K562 (cell line): ENCODE measurements at regions not wholly inside any gene's neighbourhood (a gene's known extent, or its start where the extent isn't known, plus 50 kb on each side); places are given as distances from the start of the nearest gene placed in this dataset.

Experiments
- ATAC-seq: fragments of 200-7000 bp; cut with Tn5 transposase; 3 replicates; pipeline ENCODE4 v1.9.1; 2020; ENCODE audit warnings: moderate library complexity
- BruUV-seq: library from RNA; stranded (reverse); fragments of 400-500 nt; replicated peaks from 2 replicates; lab custom pipeline; 2021; lab: Mats Ljungman, UMichigan
- CTCF ChIA-PET: fragments of 300-600 bp; formaldehyde crosslinking; extraction: SDS; loops from one replicate; lab custom pipeline; 2021; ENCODE audit warnings: low intra/inter-chr PET ratio; lab: Yijun Ruan, JAX
- POLR2A ChIA-PET: fragments of 300-600, 350-650 bp; sonication (Branson Sonifier 250); formaldehyde crosslinking; extraction: SDS; loops from one replicate; lab custom pipeline; 2021; ENCODE audit warnings: antibody characterized with exemption, inconsistent platforms; lab: Yijun Ruan, JAX
- DNase-seq, 4 experiments: peaks; one replicate each; pipeline versions ENCODE4 v3.0.0 to v3.0.0-alpha.2; 2011 to 2018; ENCODE audit warnings: low spot score in 3 of 4, mixed read lengths in 3 of 4; ENCODE audit errors: extremely low read depth in 1 of 4
- FAIRE-seq: peaks from 2 replicates; lab custom pipeline; 2011; peaks lifted over from hg19 to GRCh38; lab: Jason Lieb, UNC
- H2AFZ ChIP-seq: 2 replicates; pipeline ENCODE4 v1.6.0; 2011; ENCODE audit warnings: low read depth, low read length, control low read depth, inconsistent platforms
- H3K27ac ChIP-seq: fragments of 200-600 bp; 3 replicates; pipeline ENCODE4 v1.8.0; 2011; ENCODE audit warnings: low read depth, mild to moderate bottlenecking, control low read depth, inconsistent platforms, low read length, moderate library complexity, mixed read lengths; ENCODE audit errors: extremely low read depth
- H3K27me3 ChIP-seq, 2 experiments: fragments of 300-600 bp in 1 of 2; 2 replicates in 1 of 2; 3 replicates in 1 of 2; pipeline versions ENCODE4 v1.6.0 to v1.8.0; 2011; ENCODE audit warnings: inconsistent platforms in 2 of 2, low read length in 2 of 2, mild to moderate bottlenecking in 1 of 2, mixed read lengths in 1 of 2, moderate library complexity in 1 of 2; ENCODE audit not compliant: control insufficient read depth in 2 of 2, insufficient read depth in 2 of 2
- H3K36me3 ChIP-seq: fragments of 300-600 bp; 3 replicates; pipeline ENCODE4 v1.8.0; 2011; ENCODE audit warnings: mild to moderate bottlenecking, low read length, inconsistent platforms; ENCODE audit not compliant: control insufficient read depth, insufficient read depth
- H3K4me1 ChIP-seq, 2 experiments: fragments of 200-600 bp in 1 of 2; replicated peaks in 1 of 2; 2 replicates in 1 of 2; 3 replicates in 1 of 2; pipeline versions ENCODE4 v1.5.1 to v1.8.0; 2011; ENCODE audit warnings: inconsistent platforms in 2 of 2, low read length in 2 of 2, mild to moderate bottlenecking in 1 of 2, mixed read lengths in 1 of 2, moderate library complexity in 1 of 2; ENCODE audit not compliant: control insufficient read depth in 2 of 2, insufficient read depth in 2 of 2
- H3K4me2 ChIP-seq: 2 replicates; pipeline ENCODE4 v1.6.1; 2011; ENCODE audit warnings: low read length, control low read depth, inconsistent platforms, mixed read lengths; ENCODE audit not compliant: insufficient read depth
- H3K4me3 ChIP-seq: fragments of 200-600 bp; sonication (generic), shearing (Covaris generic); 2 replicates; pipeline ENCODE4 v1.5.1; 2016; ENCODE audit warnings: control low read depth, inconsistent platforms
- H3K79me2 ChIP-seq: fragments of 200-600 bp; 3 replicates; pipeline ENCODE4 v1.8.0; 2011; ENCODE audit warnings: low read length, inconsistent platforms; ENCODE audit not compliant: control insufficient read depth, insufficient read depth
- H3K9ac ChIP-seq, 2 experiments: 2 replicates each; pipeline versions ENCODE4 v1.6.0 to v1.6.1; 2011; ENCODE audit warnings: low read depth in 2 of 2, low read length in 2 of 2, control low read depth in 1 of 2, inconsistent platforms in 1 of 2, mild to moderate bottlenecking in 1 of 2, mixed read lengths in 1 of 2; ENCODE audit not compliant: insufficient read depth in 1 of 2
- H3K9me1 ChIP-seq: one replicate; pipeline ENCODE4 v1.6.0; 2011; ENCODE audit warnings: inconsistent platforms, mild to moderate bottlenecking, low read length, moderate library complexity; ENCODE audit not compliant: control insufficient read depth, insufficient read depth
- H3K9me3 ChIP-seq: replicated peaks from 2 replicates; pipeline ENCODE4 v1.5.1; 2011; ENCODE audit warnings: low read depth, low read length, inconsistent platforms; ENCODE audit not compliant: control insufficient read depth, insufficient read depth
- H4K20me1 ChIP-seq: replicated peaks from 2 replicates; pipeline ENCODE4 v1.6.1; 2011; ENCODE audit warnings: low read length, inconsistent platforms, mixed read lengths; ENCODE audit not compliant: control insufficient read depth, insufficient read depth
- ARNT ChIP-seq, 2 experiments: fragments of 450-650 bp; IDR thresholded peaks; 2 replicates each; pipeline ENCODE4 v1.6.1; 2016; ENCODE audit warnings: mild to moderate bottlenecking in 1 of 2
- ATF7 ChIP-seq: fragments of 450-650 bp; IDR thresholded peaks from 2 replicates; pipeline ENCODE4 v1.7.1; 2014; ENCODE audit warnings: mild to moderate bottlenecking, moderate library complexity
- CCAR2 ChIP-seq: fragments of 200-400 bp; formaldehyde crosslinking; IDR thresholded peaks from 2 replicates; pipeline ENCODE4 v1.6.1; 2017; ENCODE audit warnings: mild to moderate bottlenecking, low read depth, low read length
- GATAD2B ChIP-seq: fragments of 450-650 bp; IDR thresholded peaks from 2 replicates; pipeline ENCODE4 v1.6.1; 2017; ENCODE audit warnings: mild to moderate bottlenecking, borderline replicate concordance
- PHF8 ChIP-seq: fragments of 200-600 bp; sonication (generic); IDR thresholded peaks from 2 replicates; pipeline ENCODE4 v1.6.1; 2012; ENCODE audit warnings: mixed run types, mild to moderate bottlenecking, inconsistent platforms, low read length, moderate library complexity, borderline replicate concordance
- RHOXF2B ChIP-seq: fragments of 250-450 bp; sonication (Bioruptor Pico); conservative IDR thresholded peaks from 2 replicates; pipeline ENCODE4 v1.5.1; 2021
- SOX6 ChIP-seq: fragments of 450-650 bp; IDR thresholded peaks from 2 replicates; pipeline ENCODE4 v1.6.1; 2014; ENCODE audit warnings: mild to moderate bottlenecking
- XRCC3 ChIP-seq: fragments of 450-650 bp; IDR thresholded peaks from 2 replicates; pipeline ENCODE4 v1.6.1; 2017; ENCODE audit warnings: mild to moderate bottlenecking, moderate library complexity
- ZNF12 ChIP-seq: sonication (generic); formaldehyde crosslinking; IDR thresholded peaks from 2 replicates; pipeline ENCODE4 v1.4.0; 2020; ENCODE audit warnings: mild to moderate bottlenecking, missing genetic modification reagents
- ZNF212 ChIP-seq: fragments of 450-650 bp; formaldehyde crosslinking; IDR thresholded peaks from 2 replicates; pipeline ENCODE4 v1.4.0; 2020; ENCODE audit warnings: mild to moderate bottlenecking
- ZNF644 ChIP-seq: fragments of 200-800 bp; sonication (Bioruptor generic); IDR thresholded peaks from 2 replicates; pipeline ENCODE4 v1.6.1; 2016; ENCODE audit warnings: low read depth, missing genetic modification characterization, missing compliant biosample characterization
- WGBS: fragments of 100-300 bp; shearing (Covaris generic); methylation state at CpG from one replicate; pipeline ENCODE4 v1.1.6; 2016; ENCODE audit warnings: low coverage, mixed read lengths; ENCODE audit not compliant: insufficient coverage; ENCODE audit errors: missing lambda C conversion rate; 5-methylcytosine and 5-hydroxymethylcytosine counted together
- in situ Hi-C: fragments of 300-500 bp; cut with MboI; formaldehyde crosslinking; loops from 4 replicates; pipeline ENCODE4 v1.15.0; 2018; ENCODE audit warnings: inconsistent platforms, mixed read lengths
- intact Hi-C: fragments of 100-400 bp; cut with micrococcal nuclease; formaldehyde crosslinking; loops from 2 replicates; pipeline ENCODE4 v1.14.2; 2022
- TF ChIP-seq, protein P1 (sequence below), 2 experiments: IDR thresholded peaks in 1 of 2; conservative IDR thresholded peaks in 1 of 2; 2 replicates each; pipeline ENCODE4 v1.6.1; 2016; ENCODE audit warnings: low read depth in 2 of 2, mild to moderate bottlenecking in 1 of 2, missing compliant biosample characterization in 1 of 2, missing genetic modification characterization in 1 of 2, moderate library complexity in 1 of 2
- TF ChIP-seq, protein P2 (sequence below): sonication (generic); formaldehyde crosslinking; IDR thresholded peaks from 2 replicates; pipeline ENCODE4 v1.8.1; 2023; ENCODE audit warnings: mild to moderate bottlenecking, missing genetic modification reagents

GRCh38 chr14:22232486-22232885 is 356.5 kb downstream of the DAD1 start:
- Histone ChIP-seq H4K20me1 (no peaks in the 10 kb centered on the region), H3K4me1 (no peaks in the 10 kb centered on the region), H3K27me3 (no peaks in the 10 kb centered on the region), H2AFZ (no peak overlapping the region), H3K79me2 (no peaks in the 10 kb centered on the region), H3K9me1 (no peaks in the 10 kb centered on the region), H3K4me2 (no peak overlapping the region), H3K4me3 (no peak overlapping the region), H3K36me3 (no peaks in the 10 kb centered on the region), H3K9ac (no peak overlapping the region), H3K27ac (no peak overlapping the region), H3K9me3 (no peaks in the 10 kb centered on the region)
- FAIRE-seq: no peak
- no peak for TF ChIP-seq RHOXF2B (CRISPR knock-in tag)
- TF ChIP-seq PHF8: no peak
- TF ChIP-seq SOX6: no peak
- ChIA-PET POLR2A (no interaction called here), CTCF (no interaction called here)
- DNase-seq: no peak
- no peak for ATAC-seq
- intact Hi-C loops: no loop called here
- in situ Hi-C loops: no loop called here
- no TSS peak for BruUV-seq

GRCh38 chr14:22231018-22231417 is 358.0 kb downstream of the DAD1 start:
- in situ Hi-C loops: no loop called here
- H3K9me1 ChIP-seq: no peaks in the 10 kb centered on the region
- ChIA-PET CTCF (no interaction called here), POLR2A (no interaction called here)
- no peak overlapping the region for H3K4me3 ChIP-seq
- no peaks in the 10 kb centered on the region for H3K36me3 ChIP-seq
- H3K4me2 ChIP-seq: no peak overlapping the region
- H3K9me3 ChIP-seq: no peaks in the 10 kb centered on the region
- H3K27ac ChIP-seq: no peak overlapping the region
- ATAC-seq: no peak
- 0% methylated on average over 1 of the region's 1 CpG for WGBS
- H3K4me1 ChIP-seq: no peaks in the 10 kb centered on the region
- intact Hi-C loops: no loop called here
- no peaks in the 10 kb centered on the region for H3K27me3 ChIP-seq
- no peak overlapping the region for H2AFZ ChIP-seq
- no peaks in the 10 kb centered on the region for H3K79me2 ChIP-seq
- H3K9ac ChIP-seq: no peak overlapping the region
- DNase-seq: no peak
- BruUV-seq: no TSS peak
- no peaks in the 10 kb centered on the region for H4K20me1 ChIP-seq
- FAIRE-seq: no peak
- TF ChIP-seq CCAR2 (no peak), ATF7 (no peak), ZNF212 (no peak), GATAD2B (no peak), ZNF644 (tag) (no peak), XRCC3 (no peak), ZNF12 (CRISPR knock-in tag) (no peak), ARNT (IDR thresholded peaks at IDR 0.05) (no peak)
- TF ChIP-seq, protein P1, sequence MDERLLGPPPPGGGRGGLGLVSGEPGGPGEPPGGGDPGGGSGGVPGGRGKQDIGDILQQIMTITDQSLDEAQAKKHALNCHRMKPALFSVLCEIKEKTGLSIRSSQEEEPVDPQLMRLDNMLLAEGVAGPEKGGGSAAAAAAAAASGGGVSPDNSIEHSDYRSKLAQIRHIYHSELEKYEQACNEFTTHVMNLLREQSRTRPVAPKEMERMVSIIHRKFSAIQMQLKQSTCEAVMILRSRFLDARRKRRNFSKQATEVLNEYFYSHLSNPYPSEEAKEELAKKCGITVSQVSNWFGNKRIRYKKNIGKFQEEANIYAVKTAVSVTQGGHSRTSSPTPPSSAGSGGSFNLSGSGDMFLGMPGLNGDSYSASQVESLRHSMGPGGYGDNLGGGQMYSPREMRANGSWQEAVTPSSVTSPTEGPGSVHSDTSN (CRISPR knock-in tag; IDR thresholded peaks at IDR 0.05; ENCODE audit: low read depth): no peak
- TF ChIP-seq, protein P1 (tag; conservative IDR thresholded peaks at IDR 0.05; ENCODE audit: low read depth): no peak
- TF ChIP-seq, protein P2, sequence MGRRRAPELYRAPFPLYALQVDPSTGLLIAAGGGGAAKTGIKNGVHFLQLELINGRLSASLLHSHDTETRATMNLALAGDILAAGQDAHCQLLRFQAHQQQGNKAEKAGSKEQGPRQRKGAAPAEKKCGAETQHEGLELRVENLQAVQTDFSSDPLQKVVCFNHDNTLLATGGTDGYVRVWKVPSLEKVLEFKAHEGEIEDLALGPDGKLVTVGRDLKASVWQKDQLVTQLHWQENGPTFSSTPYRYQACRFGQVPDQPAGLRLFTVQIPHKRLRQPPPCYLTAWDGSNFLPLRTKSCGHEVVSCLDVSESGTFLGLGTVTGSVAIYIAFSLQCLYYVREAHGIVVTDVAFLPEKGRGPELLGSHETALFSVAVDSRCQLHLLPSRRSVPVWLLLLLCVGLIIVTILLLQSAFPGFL: no peak
